ENCODE measurements at regions not wholly inside any gene's neighbourhood (a gene's known extent, or its start where the extent isn't known, plus 50 kb on each side); places are given as distances from the start of the nearest gene placed in this dataset.

DNA sequence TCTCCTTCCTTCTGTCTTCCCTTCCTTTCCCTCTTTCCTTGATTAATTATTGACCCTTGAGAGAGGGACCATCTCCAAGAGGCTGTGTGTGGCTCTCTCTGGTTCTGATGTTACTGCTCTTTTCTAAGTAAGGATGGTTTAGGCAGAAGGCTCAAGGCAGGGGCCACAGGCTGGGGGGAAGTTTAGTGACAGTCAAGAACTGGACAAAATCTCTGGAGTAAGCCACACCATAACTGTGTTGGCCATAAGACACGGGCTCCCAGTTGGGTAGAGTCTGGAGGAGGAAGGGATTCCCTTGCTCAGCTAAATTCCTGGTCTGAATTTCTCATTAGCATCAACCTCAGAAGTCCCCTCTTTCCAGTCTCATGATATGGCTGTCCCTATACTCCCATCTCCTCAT, 74.7 kb downstream of the BUD13 start:
- Histone ChIP-seq H3K4me1 (no peaks in the 10 kb centered on the region), H3K27ac (no peak overlapping the region), H3K4me2 (no peak overlapping the region), H3K9me3 (no peaks in the 10 kb centered on the region), H3K4me3 (no peak overlapping the region)
- POLR2A ChIA-PET = no interaction called here
- ATAC-seq (no peak), DNase-seq (ENCODE audit: low read depth in 1 of 2, low spot score in 1 of 2) (no peak), FAIRE-seq (no peak)
- CTCF ChIA-PET = no interaction called here
- WGBS (ENCODE audit: missing lambda C conversion rate) = 0% methylated on average over 1 of the region's 1 CpG
- TF ChIP-seq CBX8 (IDR thresholded peaks at IDR 0.05) (no peak), BHLHE40 (IDR thresholded peaks at IDR 0.05; ENCODE audit: low read depth, low read length) (no peak), FOXS1 (CRISPR knock-in tag; IDR thresholded peaks at IDR 0.05) (no peak), HOXA7 (CRISPR knock-in tag; IDR thresholded peaks at IDR 0.05) (no peak), CBX2 (IDR thresholded peaks at IDR 0.05; ENCODE audit: borderline replicate concordance, low read depth) (no peak), HOXB13 (CRISPR knock-in tag; IDR thresholded peaks at IDR 0.05; ENCODE audit: low read depth) (no peak), KDM5A (IDR thresholded peaks at IDR 0.05) (no peak), CEBPB (IDR thresholded peaks at IDR 0.05) (no peak), RNF2 (IDR thresholded peaks at IDR 0.05; ENCODE audit: borderline replicate concordance, low read depth) (no peak)
- TF ChIP-seq, protein P1, sequence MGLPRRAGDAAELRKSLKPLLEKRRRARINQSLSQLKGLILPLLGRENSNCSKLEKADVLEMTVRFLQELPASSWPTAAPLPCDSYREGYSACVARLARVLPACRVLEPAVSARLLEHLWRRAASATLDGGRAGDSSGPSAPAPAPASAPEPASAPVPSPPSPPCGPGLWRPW (IDR thresholded peaks at IDR 0.05) = no peak
- TF ChIP-seq, protein P2, sequence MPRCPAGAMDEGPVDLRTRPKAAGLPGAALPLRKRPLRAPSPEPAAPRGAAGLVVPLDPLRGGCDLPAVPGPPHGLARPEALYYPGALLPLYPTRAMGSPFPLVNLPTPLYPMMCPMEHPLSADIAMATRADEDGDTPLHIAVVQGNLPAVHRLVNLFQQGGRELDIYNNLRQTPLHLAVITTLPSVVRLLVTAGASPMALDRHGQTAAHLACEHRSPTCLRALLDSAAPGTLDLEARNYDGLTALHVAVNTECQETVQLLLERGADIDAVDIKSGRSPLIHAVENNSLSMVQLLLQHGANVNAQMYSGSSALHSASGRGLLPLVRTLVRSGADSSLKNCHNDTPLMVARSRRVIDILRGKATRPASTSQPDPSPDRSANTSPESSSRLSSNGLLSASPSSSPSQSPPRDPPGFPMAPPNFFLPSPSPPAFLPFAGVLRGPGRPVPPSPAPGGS (IDR thresholded peaks at IDR 0.05) = no peak
- TF ChIP-seq, protein P3, sequence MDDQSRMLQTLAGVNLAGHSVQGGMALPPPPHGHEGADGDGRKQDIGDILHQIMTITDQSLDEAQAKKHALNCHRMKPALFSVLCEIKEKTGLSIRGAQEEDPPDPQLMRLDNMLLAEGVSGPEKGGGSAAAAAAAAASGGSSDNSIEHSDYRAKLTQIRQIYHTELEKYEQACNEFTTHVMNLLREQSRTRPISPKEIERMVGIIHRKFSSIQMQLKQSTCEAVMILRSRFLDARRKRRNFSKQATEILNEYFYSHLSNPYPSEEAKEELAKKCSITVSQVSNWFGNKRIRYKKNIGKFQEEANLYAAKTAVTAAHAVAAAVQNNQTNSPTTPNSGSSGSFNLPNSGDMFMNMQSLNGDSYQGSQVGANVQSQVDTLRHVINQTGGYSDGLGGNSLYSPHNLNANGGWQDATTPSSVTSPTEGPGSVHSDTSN (IDR thresholded peaks at IDR 0.05) = no peak

DNA sequence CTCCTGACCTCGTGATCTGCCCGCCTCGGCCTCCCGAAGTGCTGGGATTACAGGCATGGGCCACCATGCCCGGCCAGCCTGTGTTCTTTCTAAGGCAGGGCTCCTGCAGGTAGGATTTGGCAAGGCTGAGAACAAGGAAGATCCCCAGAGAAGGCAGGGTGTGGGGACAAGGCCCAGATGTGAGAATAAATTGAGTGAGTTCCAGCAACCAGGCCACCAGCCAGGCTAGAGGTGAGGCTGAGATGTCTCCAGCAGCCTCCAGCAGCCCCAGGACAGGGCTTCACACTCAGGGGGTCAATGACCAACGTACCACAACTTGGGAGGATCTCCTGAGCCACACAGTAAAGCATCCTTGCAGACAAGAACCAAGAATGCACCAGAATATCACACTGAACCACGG, 75.1 kb downstream of the BUD13 start:
- POLR2A ChIA-PET = no interaction called here
- no peak overlapping the region for H3K27ac ChIP-seq
- CTCF ChIA-PET = no interaction called here
- no peak for DNase-seq (ENCODE audit: low read depth in 1 of 2, low spot score in 1 of 2)
- no peak overlapping the region for H3K4me2 ChIP-seq
- ATAC-seq = no peak
- no peak for TF ChIP-seq CHD4 (IDR thresholded peaks at IDR 0.05; ENCODE audit: borderline replicate concordance)
- TF ChIP-seq, protein P3 (IDR thresholded peaks at IDR 0.05) = no peak
- no peak for TF ChIP-seq HOXA7 (CRISPR knock-in tag; IDR thresholded peaks at IDR 0.05)
- no peak for TF ChIP-seq ZC3H11A (IDR thresholded peaks at IDR 0.05)
- no peak for TF ChIP-seq ZSCAN20 (CRISPR knock-in tag; IDR thresholded peaks at IDR 0.05)
- TF ChIP-seq NFE2L2 (conservative IDR thresholded peaks at IDR 0.05; ENCODE audit: low read length) = no peak
- no peak for TF ChIP-seq RAD21 (conservative IDR thresholded peaks at IDR 0.05 in 1 of 2, IDR thresholded peaks at IDR 0.05 in 1 of 2)
- TF ChIP-seq KDM1A (IDR thresholded peaks at IDR 0.05; ENCODE audit: low read depth) = no peak
- TF ChIP-seq, protein P4, sequence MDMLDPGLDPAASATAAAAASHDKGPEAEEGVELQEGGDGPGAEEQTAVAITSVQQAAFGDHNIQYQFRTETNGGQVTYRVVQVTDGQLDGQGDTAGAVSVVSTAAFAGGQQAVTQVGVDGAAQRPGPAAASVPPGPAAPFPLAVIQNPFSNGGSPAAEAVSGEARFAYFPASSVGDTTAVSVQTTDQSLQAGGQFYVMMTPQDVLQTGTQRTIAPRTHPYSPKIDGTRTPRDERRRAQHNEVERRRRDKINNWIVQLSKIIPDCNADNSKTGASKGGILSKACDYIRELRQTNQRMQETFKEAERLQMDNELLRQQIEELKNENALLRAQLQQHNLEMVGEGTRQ (IDR thresholded peaks at IDR 0.05) = no peak
- TF ChIP-seq RFX5 (IDR thresholded peaks at IDR 0.05) = no peak
- TF ChIP-seq, protein P5, sequence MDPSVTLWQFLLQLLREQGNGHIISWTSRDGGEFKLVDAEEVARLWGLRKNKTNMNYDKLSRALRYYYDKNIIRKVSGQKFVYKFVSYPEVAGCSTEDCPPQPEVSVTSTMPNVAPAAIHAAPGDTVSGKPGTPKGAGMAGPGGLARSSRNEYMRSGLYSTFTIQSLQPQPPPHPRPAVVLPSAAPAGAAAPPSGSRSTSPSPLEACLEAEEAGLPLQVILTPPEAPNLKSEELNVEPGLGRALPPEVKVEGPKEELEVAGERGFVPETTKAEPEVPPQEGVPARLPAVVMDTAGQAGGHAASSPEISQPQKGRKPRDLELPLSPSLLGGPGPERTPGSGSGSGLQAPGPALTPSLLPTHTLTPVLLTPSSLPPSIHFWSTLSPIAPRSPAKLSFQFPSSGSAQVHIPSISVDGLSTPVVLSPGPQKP (IDR thresholded peaks at IDR 0.05; ENCODE audit: low read depth, low read length) = no peak
- no peaks in the 10 kb centered on the region for H3K9me3 ChIP-seq
- no peaks in the 10 kb centered on the region for H3K4me1 ChIP-seq
- FAIRE-seq = no peak
- 39% methylated on average over 7 of the region's 7 CpGs for WGBS (ENCODE audit: missing lambda C conversion rate)
- no peak overlapping the region for H3K4me3 ChIP-seq
